ENCODE measurements at regions not wholly inside any gene's neighbourhood (a gene's known extent, or its start where the extent isn't known, plus 50 kb on each side); places are given as distances from the start of the nearest gene placed in this dataset.
A peak's percentile ranks its signal among the peaks of the same experiment; 100 is the strongest.

- H3K4me3 Mint-ChIP-seq, result no peak overlapping the region
- no peak overlapping the region for H3K27ac Mint-ChIP-seq
- peaks cover 7% of the 10 kb centered on the region for H3K36me3 Mint-ChIP-seq (ENCODE audit: low read depth)
- H3K27me3 Mint-ChIP-seq (ENCODE audit: low read depth), result peaks cover 33% of the 10 kb centered on the region
- H3K4me1 Mint-ChIP-seq, result peaks cover 17% of the 10 kb centered on the region
- no peak for TF ChIP-seq CTCF (IDR thresholded peaks at IDR 0.05; ENCODE audit: unreplicated experiment in 3 of 3)
- no peaks in the 10 kb centered on the region for H3K9me3 Mint-ChIP-seq
These were observed 103.5 kb upstream of the ASB18 start for GRCh38 chr2:236367506-236368289.

- Mint-ChIP-seq H3K36me3 (ENCODE audit: low read depth) (peaks cover 9% of the 10 kb centered on the region), H3K9me3 (peaks cover 5% of the 10 kb centered on the region), H3K4me1 (peaks cover 17% of the 10 kb centered on the region), H3K27ac (peak overlapping the region in 2 of 3 experiments; percentile 3 to 46), H3K27me3 (ENCODE audit: low read depth) (peaks cover 19% of the 10 kb centered on the region), H3K4me3 (peak overlapping the region in 2 of 3 experiments; percentile 36 to 50)
- no peak for TF ChIP-seq CTCF (IDR thresholded peaks at IDR 0.05; ENCODE audit: unreplicated experiment in 3 of 3)
These were observed 105.5 kb upstream of the ASB18 start for GRCh38 chr2:236369661-236370062.

- Mint-ChIP-seq H3K27me3 (ENCODE audit: low read depth) (peaks cover 23% of the 10 kb centered on the region), H3K4me3 (no peak overlapping the region), H3K27ac (no peak overlapping the region), H3K4me1 (peaks cover 17% of the 10 kb centered on the region), H3K36me3 (ENCODE audit: low read depth) (peaks cover 9% of the 10 kb centered on the region), H3K9me3 (peaks cover 5% of the 10 kb centered on the region)
- TF ChIP-seq CTCF (IDR thresholded peaks at IDR 0.05; ENCODE audit: unreplicated experiment in 3 of 3), result no peak
These were observed 106.7 kb upstream of the ASB18 start for GRCh38 chr2:236370847-236371409.

- Mint-ChIP-seq H3K27ac (no peak overlapping the region), H3K36me3 (ENCODE audit: low read depth) (peaks cover 18% of the 10 kb centered on the region), H3K4me1 (peaks cover under 1% of the 10 kb centered on the region), H3K9me3 (peaks cover 8% of the 10 kb centered on the region), H3K4me3 (no peak overlapping the region), H3K27me3 (ENCODE audit: low read depth) (peaks cover 7% of the 10 kb centered on the region)
- TF ChIP-seq CTCF (IDR thresholded peaks at IDR 0.05; ENCODE audit: unreplicated experiment in 3 of 3), result no peak
These were observed 111.8 kb upstream of the ASB18 start for GRCh38 chr2:236375973-236376476.

- H3K9me3 Mint-ChIP-seq, result peaks cover 8% of the 10 kb centered on the region
- no peak overlapping the region for H3K4me3 Mint-ChIP-seq
- H3K27ac Mint-ChIP-seq, result no peak overlapping the region
- no peak for TF ChIP-seq CTCF (IDR thresholded peaks at IDR 0.05; ENCODE audit: unreplicated experiment in 3 of 3)
- no peaks in the 10 kb centered on the region for H3K4me1 Mint-ChIP-seq
- peaks cover 7% of the 10 kb centered on the region for H3K27me3 Mint-ChIP-seq (ENCODE audit: low read depth)
- peaks cover 18% of the 10 kb centered on the region for H3K36me3 Mint-ChIP-seq (ENCODE audit: low read depth)
These were observed 112.5 kb upstream of the ASB18 start for GRCh38 chr2:236376566-236377244.
